CD14-positive monocyte (primary cell): ENCODE measurements at regions not wholly inside any gene's neighbourhood (a gene's known extent, or its start where the extent isn't known, plus 50 kb on each side); places are given as distances from the start of the nearest gene placed in this dataset.
"Not testable (repeated sequence)": the region's sequence is repeated elsewhere in the genome, so short reads cannot be mapped to it uniquely, and the experiment has no call there.

Source experiments
- DNase-seq, 3 donors: peaks; one replicate each; pipeline ENCODE4 v3.0.0-alpha.2; 2011 to 2022
- H2AFZ ChIP-seq: 2 replicates; pipeline ENCODE4 v1.6.0; 2012; ENCODE audit warnings: mild to moderate bottlenecking, low read depth, low read length, inconsistent platforms; ENCODE audit not compliant: insufficient read depth, poor library complexity, severe bottlenecking
- H3K27ac ChIP-seq, 2 donors: 1 replicate in 1 of 2; 2 replicates in 1 of 2; pipeline ENCODE4 v1.5.1; 2012 to 2013; ENCODE audit warnings: low read length in 2 of 2, control low read depth in 1 of 2, inconsistent platforms in 1 of 2, low read depth in 1 of 2, mild to moderate bottlenecking in 1 of 2
- H3K27me3 ChIP-seq, 2 donors: one replicate each; pipeline versions ENCODE4 v1.6.0 to v1.6.1; 2011 to 2013; ENCODE audit warnings: low read length in 2 of 2; ENCODE audit not compliant: control insufficient read depth in 2 of 2, insufficient read depth in 2 of 2
- H3K36me3 ChIP-seq, 2 donors: replicated peaks in 1 of 2; 1 replicate in 1 of 2; 2 replicates in 1 of 2; pipeline versions ENCODE4 v1.5.1 to v1.6.1; 2012 to 2013; ENCODE audit warnings: low read length in 2 of 2, control low read depth in 1 of 2, inconsistent platforms in 1 of 2, mild to moderate bottlenecking in 1 of 2; ENCODE audit not compliant: insufficient read depth in 2 of 2, control insufficient read depth in 1 of 2
- H3K4me1 ChIP-seq, 2 donors: 1 replicate in 1 of 2; 2 replicates in 1 of 2; pipeline versions ENCODE4 v1.5.1 to v1.6.1; 2012 to 2013; ENCODE audit warnings: low read length in 2 of 2, control low read depth in 1 of 2, inconsistent platforms in 1 of 2, mild to moderate bottlenecking in 1 of 2, moderate library complexity in 1 of 2; ENCODE audit not compliant: insufficient read depth in 2 of 2, control insufficient read depth in 1 of 2
- H3K4me2 ChIP-seq: replicated peaks from 2 replicates; pipeline ENCODE3; 2012; ENCODE audit warnings: low read length, moderate library complexity, mild to moderate bottlenecking; ENCODE audit not compliant: poor library complexity, severe bottlenecking; ENCODE audit errors: extremely low read depth
- H3K4me3 ChIP-seq, 3 experiments: fragments of 200-600 bp in 1 of 3; sonication (generic) in 1 of 3; replicated peaks in 1 of 3; 1 replicate in 2 of 3; 2 replicates in 1 of 3; pipeline ENCODE4 v1.5.1; 2011 to 2013; ENCODE audit warnings: low read length in 3 of 3, mild to moderate bottlenecking in 3 of 3, control low read depth in 2 of 3, low read depth in 2 of 3, inconsistent platforms in 1 of 3, moderate library complexity in 1 of 3
- H3K79me2 ChIP-seq: 2 replicates; pipeline ENCODE4 v1.6.0; 2012; ENCODE audit warnings: mild to moderate bottlenecking, control low read depth, inconsistent platforms, low read length, moderate library complexity; ENCODE audit not compliant: insufficient read depth
- H3K9ac ChIP-seq: 2 replicates; pipeline ENCODE4 v1.6.0; 2017; ENCODE audit warnings: low read length, mild to moderate bottlenecking; ENCODE audit not compliant: insufficient read depth, poor library complexity, severe bottlenecking
- H3K9me3 ChIP-seq, 2 donors: replicated peaks in 1 of 2; 1 replicate in 1 of 2; 2 replicates in 1 of 2; pipeline versions ENCODE4 v1.5.1 to v1.6.1; 2012 to 2013; ENCODE audit warnings: low read length in 2 of 2, control low read depth in 1 of 2; ENCODE audit not compliant: control insufficient read depth in 1 of 2, insufficient read depth in 1 of 2
- H4K20me1 ChIP-seq: 2 replicates; pipeline ENCODE4 v1.6.0; 2012; ENCODE audit warnings: mild to moderate bottlenecking, low read length, control low read depth, moderate library complexity; ENCODE audit not compliant: insufficient read depth
- H3K27ac Mint-ChIP-seq, 7 donors: one replicate each; pipeline ENCODE4 v1.8.0; 2020; ENCODE audit warnings: mild to moderate bottlenecking in 7 of 7, mixed read lengths in 7 of 7, moderate library complexity in 6 of 7, inconsistent platforms in 2 of 7
- H3K27me3 Mint-ChIP-seq, 3 donors: one replicate each; pipeline ENCODE4 v1.8.0; 2021 to 2022; ENCODE audit warnings: low read depth in 3 of 3, mild to moderate bottlenecking in 3 of 3, mixed read lengths in 3 of 3, moderate library complexity in 3 of 3, inconsistent platforms in 1 of 3
- H3K36me3 Mint-ChIP-seq, 2 donors: one replicate each; pipeline ENCODE4 v1.8.0; 2020; ENCODE audit warnings: mixed read lengths in 2 of 2, inconsistent platforms in 1 of 2, mild to moderate bottlenecking in 1 of 2
- H3K4me1 Mint-ChIP-seq: one replicate; pipeline ENCODE4 v1.8.0; 2020; ENCODE audit warnings: mild to moderate bottlenecking, mixed read lengths
- H3K4me3 Mint-ChIP-seq, 2 donors: one replicate each; pipeline ENCODE4 v1.8.0; 2020; ENCODE audit warnings: mild to moderate bottlenecking in 2 of 2, mixed read lengths in 2 of 2, moderate library complexity in 1 of 2
- H3K9me3 Mint-ChIP-seq, 7 donors: one replicate each; pipeline ENCODE4 v1.8.0; 2020 to 2022; ENCODE audit warnings: mixed read lengths in 7 of 7, mild to moderate bottlenecking in 6 of 7, moderate library complexity in 6 of 7, inconsistent platforms in 2 of 7
- CTCF ChIP-seq: fragments of 200-600 bp; IDR thresholded peaks from one replicate; pipeline ENCODE4 v1.8.0; 2022; ENCODE audit warnings: antibody characterized with exemption, mild to moderate bottlenecking
- WGBS: methylation state at CpG from one replicate; pipeline ENCODE4 v1.1.5; 2013; ENCODE audit warnings: missing lambda C conversion rate; ENCODE audit not compliant: insufficient coverage; 5-methylcytosine and 5-hydroxymethylcytosine counted together
- intact Hi-C, 2 donors: fragments of 100-400 bp; cut with micrococcal nuclease; formaldehyde crosslinking; loops; one replicate each; pipeline versions ENCODE4 v1.15.0 to v1.15.1; 2023

- DNase-seq = no peak
- Histone ChIP-seq H2AFZ (no peak overlapping the region), H3K4me1 (no peaks in the 10 kb centered on the region), H3K36me3 (no peaks in the 10 kb centered on the region), H4K20me1 (no peaks in the 10 kb centered on the region), H3K9ac (no peak overlapping the region), H3K4me2 (no peak overlapping the region), H3K9me3 (no peaks in the 10 kb centered on the region), H3K27ac (no peak overlapping the region), H3K27me3 (peaks cover 0 to 8% of the 10 kb centered on the region in 2 donors), H3K79me2 (no peaks in the 10 kb centered on the region), H3K4me3 (no peak overlapping the region)
- intact Hi-C loops = loop anchor here in 1 of 2 donors (10.0 kb wide), 2 partner anchors 164 to 556 kb away; no protein-coding TSS in a partner anchor
- peaks cover under 1% of the 10 kb centered on the region for H3K4me1 Mint-ChIP-seq
- H3K27ac Mint-ChIP-seq = no peak overlapping the region
- TF ChIP-seq CTCF = no peak
- peaks cover 0 to 3% (median 1%) of the 10 kb centered on the region in 7 donors for H3K9me3 Mint-ChIP-seq
- peaks cover 0 to 8% (median 5%) of the 10 kb centered on the region in 3 donors for H3K27me3 Mint-ChIP-seq
- no peaks in the 10 kb centered on the region for H3K36me3 Mint-ChIP-seq
- no CpG with 5 or more reads among the region's 2 CpGs for WGBS
- H3K4me3 Mint-ChIP-seq = peak overlapping the region in 1 of 2 donors; percentile 11
Observed at GRCh38 chr10:62599161-62599560, 205.4 kb upstream of the ADO start.

- H2AFZ ChIP-seq, intact Hi-C loops, H3K4me1 Mint-ChIP-seq: not testable (repeated sequence)
Observed at GRCh38 chr10:62606551-62606950, 198.0 kb upstream of the ADO start.

GRCh38 chr10:62608189-62608875 lies 196.2 kb upstream of the ADO start:
- no CpG with 5 or more reads among the region's 34 CpGs for WGBS
- H3K4me2 ChIP-seq, DNase-seq, H3K27me3 Mint-ChIP-seq, H3K9ac ChIP-seq, H3K27ac Mint-ChIP-seq, H3K36me3 ChIP-seq, H3K9me3 Mint-ChIP-seq, H2AFZ ChIP-seq, H4K20me1 ChIP-seq, H3K4me1 ChIP-seq, H3K27me3 ChIP-seq, H3K4me3 Mint-ChIP-seq, H3K36me3 Mint-ChIP-seq, H3K4me3 ChIP-seq, H3K9me3 ChIP-seq, H3K27ac ChIP-seq, intact Hi-C loops, H3K79me2 ChIP-seq, H3K4me1 Mint-ChIP-seq: not testable (repeated sequence)

More at GRCh38 chr10:62606551-62606950, 198.0 kb upstream of the ADO start:
- H3K9me3 Mint-ChIP-seq, H3K9me3 ChIP-seq, H4K20me1 ChIP-seq, H3K4me3 ChIP-seq, H3K27ac Mint-ChIP-seq, H3K4me1 ChIP-seq, H3K9ac ChIP-seq, H3K27me3 ChIP-seq, H3K36me3 Mint-ChIP-seq, H3K27me3 Mint-ChIP-seq, H3K27ac ChIP-seq, DNase-seq, H3K36me3 ChIP-seq, H3K79me2 ChIP-seq, H3K4me2 ChIP-seq, H3K4me3 Mint-ChIP-seq: not testable (repeated sequence)
- no CpG with 5 or more reads among the region's 4 CpGs for WGBS
